ENCODE measurements at regions not wholly inside any gene's neighbourhood (a gene's known extent, or its start where the extent isn't known, plus 50 kb on each side); places are given as distances from the start of the nearest gene placed in this dataset.
A peak's percentile ranks its signal among the peaks of the same experiment; 100 is the strongest.

DNA sequence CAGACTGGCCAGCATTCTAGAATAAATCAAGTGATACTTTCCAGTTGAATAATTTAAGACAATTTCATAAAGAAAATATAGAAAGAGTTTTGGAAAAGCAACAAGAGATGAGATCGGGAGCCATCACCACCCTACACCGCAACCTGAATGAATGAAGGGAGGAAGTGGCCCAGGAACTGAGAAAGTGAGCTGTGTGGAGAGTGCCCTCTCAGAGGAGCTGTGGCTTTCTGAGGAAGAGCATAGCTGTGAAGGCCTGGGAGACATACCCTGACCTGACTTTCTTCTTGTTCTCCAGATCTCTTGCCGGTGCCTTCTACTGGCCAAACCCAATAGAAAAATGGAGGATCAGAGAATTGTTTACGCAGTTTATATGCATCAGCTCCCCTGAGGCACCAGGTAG, 79.3 kb upstream of the TSPAN8 start:
- no peak for DNase-seq (ENCODE audit: low read depth)

DNA sequence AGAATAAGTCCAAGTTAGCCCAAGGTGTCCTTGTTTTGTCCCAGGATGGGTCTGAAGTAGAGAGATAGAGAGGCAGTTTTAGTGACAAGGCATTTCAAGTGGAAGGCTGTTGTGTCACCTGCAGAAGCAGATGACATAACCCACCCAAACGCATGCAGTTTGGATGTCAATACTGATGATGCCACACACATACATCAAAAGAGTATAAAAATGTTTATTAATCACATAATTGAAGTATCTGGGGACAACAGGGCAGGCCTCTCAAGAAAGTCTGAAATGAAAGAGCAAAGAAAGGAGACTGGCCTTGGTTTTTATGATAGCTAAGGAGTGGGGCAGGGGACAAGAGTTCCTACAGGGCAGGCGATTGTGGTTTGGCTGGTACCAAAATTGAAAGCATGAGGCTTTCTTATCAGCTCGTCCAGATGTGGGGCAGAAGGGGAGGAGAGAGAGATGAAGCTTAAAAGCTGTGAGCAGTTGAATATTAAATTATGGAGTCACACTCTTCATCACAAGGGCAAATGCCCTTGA, 78.4 kb upstream of the TSPAN8 start:
- no peak for DNase-seq (ENCODE audit: low read depth)

DNA sequence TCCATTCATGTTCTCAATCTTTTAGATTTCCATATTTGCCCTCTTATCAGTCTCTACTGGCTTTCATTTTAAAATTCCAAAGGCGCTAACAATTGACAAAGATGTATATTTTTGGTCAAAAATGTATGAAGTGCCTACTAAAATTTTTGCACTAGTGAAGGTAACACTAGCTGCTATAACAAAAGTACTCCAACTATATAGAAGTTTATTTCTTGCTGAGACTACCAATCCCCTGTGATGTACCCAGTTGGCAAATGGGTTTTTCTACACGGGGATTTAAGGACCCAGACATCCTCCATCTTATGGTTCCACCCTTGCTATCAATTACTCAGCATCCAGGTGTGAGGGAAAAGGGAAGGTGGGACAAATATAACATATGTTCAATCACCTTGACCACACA, 75.3 kb upstream of the TSPAN8 start:
- DNase-seq (ENCODE audit: low read depth): no peak

DNA sequence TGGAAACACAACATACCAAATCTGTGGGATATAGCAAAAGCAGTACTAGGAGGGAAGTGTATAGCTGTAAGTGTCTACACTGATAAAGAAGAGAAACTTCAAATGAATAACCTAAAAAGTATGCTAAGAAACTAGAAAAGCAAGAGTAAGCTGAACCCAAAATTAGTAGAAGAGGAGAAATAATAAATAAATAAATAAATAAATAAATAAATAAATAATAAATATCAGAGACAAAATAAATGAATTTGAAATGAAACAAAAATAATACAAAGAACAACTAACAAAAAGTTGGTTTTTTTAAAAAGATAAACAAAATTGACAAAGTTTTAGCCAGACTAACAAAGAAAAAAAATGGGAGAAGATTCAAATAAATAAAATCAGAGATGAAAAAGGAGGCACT, 72.7 kb upstream of the TSPAN8 start:
- no peak for DNase-seq (ENCODE audit: low read depth)

DNA sequence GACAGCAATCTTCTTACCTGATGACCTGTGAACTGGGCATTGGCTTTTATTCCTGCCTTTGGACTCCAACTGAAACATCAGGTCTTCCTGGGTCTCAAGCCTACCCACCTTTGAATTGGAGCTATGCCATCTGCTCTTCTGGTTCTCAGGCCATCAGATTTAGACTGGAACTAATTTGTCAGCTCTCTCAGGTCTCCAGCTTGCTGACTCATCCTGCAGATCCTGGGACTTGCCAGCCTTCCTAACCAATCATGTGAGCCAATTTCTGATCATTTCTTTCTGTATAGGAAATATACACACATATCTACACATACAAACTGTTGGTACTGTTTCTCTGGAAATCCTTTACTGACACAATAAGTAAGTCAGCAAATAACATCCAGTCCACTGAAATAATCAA, 65.3 kb upstream of the TSPAN8 start:
- no peak for DNase-seq (ENCODE audit: low read depth)

DNA sequence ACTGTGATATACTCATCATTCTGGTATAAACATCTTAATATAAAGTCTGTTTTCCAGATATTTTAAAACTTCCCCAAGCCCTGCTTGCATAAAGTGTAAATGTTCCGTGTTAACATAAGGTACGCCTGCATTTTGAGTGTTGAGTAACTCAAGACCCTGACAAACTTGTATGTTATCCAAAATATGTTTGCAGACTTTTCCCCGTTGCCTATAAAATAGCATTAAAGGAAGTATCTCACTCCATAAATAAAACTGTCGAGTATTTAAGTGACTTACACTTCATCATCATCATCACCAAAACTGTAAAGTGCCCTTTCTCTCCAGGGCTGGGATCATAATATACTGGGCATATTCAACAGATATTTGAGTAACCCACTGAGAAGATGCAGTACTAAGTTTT, 64.6 kb upstream of the TSPAN8 start:
- DNase-seq (ENCODE audit: low read depth): no peak

DNA sequence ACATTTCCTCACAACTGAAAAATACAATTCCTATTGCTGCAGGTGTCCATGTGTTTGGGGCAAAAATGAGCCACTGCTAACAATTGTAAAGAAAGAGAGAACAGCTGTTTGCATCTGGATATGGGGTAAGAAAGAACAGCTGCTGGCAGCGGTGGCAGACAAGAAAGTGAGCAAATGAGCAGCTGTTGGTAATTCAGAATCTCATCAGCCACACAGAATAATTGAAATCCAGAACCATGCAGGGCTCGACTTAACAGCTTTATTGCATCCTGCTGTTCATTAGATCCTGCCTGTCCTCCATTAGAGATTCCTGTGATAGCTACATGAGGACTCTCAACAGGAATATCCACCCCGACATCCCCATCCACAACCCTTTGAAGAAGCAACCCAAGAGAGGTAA, 62.5 kb upstream of the TSPAN8 start:
- DNase-seq (ENCODE audit: low read depth): no peak

DNA sequence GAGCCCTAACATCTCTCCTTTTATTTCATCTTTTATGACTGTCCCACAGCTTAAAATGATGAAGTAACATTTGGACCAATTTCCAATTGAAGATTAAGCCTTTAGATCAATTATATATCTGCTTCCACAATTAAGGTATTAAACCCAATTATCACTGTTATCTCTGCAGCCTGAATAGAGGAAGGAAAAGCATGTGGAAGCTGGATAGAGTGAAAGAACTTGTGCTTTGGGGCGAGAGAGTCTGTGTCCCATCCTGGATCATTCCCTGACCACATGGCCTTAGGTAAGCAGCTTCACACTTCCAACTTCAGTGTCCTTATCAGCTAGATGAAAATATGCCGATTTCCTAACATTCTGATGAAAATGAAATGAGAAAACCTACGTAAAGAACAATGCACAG, 61.4 kb upstream of the TSPAN8 start:
- DNase-seq (ENCODE audit: low read depth): no peak

DNA sequence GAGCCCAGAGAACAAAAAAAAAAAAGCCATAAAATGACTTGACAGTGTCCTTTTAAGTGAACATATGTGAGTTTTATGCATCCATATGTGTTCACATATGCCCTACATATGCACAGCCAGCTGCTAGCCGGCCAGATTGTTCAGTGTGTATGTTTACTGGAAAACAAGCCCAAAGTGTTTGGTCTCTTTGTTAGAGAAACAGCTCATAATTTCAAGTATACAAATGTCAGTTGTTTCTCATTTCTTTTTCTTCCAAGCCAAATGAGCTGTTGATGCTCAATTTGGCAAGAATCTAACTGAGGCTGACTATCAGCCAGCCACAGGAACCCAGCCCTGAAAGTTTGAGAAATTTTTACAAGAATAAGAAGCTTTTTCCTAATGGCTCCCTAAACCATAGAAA, 60.8 kb upstream of the TSPAN8 start:
- no peak for DNase-seq (ENCODE audit: low read depth)

DNA sequence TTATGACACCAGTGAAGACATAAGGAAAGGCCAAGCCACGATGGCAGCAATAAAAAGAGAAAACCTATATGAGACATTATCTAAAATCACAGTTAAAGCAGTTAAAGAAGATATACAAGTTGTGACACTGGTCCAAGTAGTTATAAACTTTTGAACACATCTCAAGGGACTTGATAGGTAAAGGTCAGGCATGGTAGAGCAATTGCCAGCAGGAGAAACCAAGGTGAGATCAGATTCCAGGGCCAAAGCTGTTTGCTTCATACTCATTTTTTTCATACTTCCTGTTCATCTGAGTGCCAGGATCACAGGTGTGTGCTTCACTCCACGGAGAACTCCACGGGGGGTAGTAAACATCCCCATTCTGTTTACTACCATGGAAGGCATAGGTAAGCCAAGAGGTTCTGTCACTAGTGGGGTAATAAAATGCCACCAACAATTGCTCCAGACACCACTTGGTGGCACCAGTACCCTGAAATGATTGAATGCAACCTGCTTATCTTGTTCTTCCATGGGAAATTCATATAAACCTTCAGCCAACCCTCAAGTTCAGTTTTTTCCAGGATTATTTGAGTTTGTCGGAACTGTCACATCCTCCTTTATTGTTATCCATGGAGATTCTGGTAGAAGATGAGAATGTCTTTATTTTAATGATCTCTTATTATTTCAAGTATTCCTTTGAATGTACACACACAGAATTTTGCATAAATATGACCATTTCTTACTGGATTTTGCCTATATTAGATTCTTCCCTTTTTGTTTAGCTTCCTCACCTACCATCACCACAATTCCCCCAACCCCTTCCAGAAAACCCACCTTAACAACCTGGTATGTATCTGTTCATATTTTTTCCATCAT, 59.2 kb upstream of the TSPAN8 start:
- peak; percentile 32 for DNase-seq (ENCODE audit: low read depth)

DNA sequence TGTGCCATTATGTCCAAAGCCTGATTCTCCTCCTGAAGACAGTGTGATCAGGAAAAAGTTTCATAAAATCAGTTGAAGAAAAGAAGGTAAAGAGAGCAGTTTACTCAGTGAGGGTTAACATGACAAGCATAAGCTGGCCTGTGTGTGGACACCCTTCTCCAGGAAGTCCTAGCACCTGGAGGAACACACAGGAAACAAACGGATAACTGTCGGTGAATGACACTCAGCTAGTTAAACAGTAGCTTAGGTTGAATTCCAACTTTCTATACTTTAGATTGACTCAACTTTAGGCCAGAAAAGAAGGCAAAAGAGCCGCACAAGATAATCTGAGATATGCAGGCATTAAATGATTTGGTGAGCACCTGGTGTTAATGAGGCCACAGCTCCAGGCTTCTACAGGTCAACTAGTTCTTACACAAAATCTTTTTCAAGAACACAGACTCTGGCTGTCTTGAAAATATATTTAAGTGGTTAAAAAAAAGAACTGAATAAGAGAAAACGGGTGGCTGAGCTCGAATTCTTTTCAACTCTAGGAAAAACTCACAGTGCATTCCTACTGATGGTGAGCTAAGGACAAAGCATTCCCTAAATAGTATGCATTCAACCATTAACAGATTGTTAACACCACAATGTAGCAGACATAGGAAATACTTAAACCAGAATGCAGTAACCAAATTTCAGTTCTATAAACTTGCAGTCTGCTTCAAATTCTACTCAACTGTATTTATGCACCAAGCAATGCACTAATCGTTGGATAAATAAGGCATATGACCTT, 56.9 kb upstream of the TSPAN8 start:
- DNase-seq (ENCODE audit: low read depth): no peak

DNA sequence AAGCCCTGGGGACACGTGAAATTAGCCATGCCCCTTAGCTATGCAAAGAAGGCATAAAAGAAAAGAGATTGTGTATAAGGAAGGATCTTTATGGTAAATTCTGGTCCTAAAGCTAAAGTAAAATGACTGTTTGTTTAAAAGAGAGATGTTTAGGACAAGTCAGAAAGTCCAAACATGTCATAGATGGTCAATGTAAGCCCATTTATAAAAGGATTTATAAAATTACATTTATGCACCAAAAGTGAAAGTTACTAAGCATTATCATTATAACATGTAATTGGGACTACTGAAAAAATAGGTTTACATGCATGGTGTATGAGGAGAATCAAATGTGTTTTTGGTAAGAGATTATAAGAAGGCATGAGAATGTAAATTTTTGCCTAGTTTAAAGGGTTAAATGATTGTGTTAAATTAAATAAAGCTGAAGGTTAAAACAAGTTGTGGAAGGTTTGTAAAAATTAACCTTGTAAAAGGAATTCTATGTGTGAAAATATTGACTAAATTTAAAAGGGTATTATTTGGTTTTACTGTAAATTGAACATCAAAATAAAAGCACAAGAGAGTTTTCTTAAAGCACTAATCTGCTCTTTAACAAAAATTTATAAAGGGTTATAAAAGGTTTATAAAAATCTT, 50.4 kb upstream of the TSPAN8 start:
- no peak for DNase-seq (ENCODE audit: low read depth)
